ENCODE measurements at regions not wholly inside any gene's neighbourhood (a gene's known extent, or its start where the extent isn't known, plus 50 kb on each side); places are given as distances from the start of the nearest gene placed in this dataset.

GRCh38 chr4:178681871-178682270 is 1239.6 kb upstream of the AGA start:
- DNase-seq (no peak), ATAC-seq (ENCODE audit: low read depth) (no peak)
- dilution Hi-C loops (cut with HindIII; ENCODE audit: low sequenced_read_pairs, unreplicated experiment) (no loop called here), intact Hi-C loops (cut with micrococcal nuclease) (no loop called here), in situ Hi-C loops (cut with MboI; ENCODE audit: low sequenced_read_pairs) (no loop called here)
- Histone ChIP-seq H4K5ac (ENCODE audit: low read depth, low read length) (no peak overlapping the region), H4K20me1 (ENCODE audit: insufficient read depth, low read length) (no peaks in the 10 kb centered on the region), H2BK5ac (ENCODE audit: low read depth, low read length, poor library complexity, severe bottlenecking) (no peak overlapping the region), H4K8ac (ENCODE audit: low read depth in 2 of 2, low read length in 2 of 2) (no peak overlapping the region), H2BK15ac (ENCODE audit: low read depth, low read length) (no peak overlapping the region), H3K9ac (ENCODE audit: low read depth, low read length) (no peak overlapping the region), H3K9me3 (ENCODE audit: control insufficient read depth, insufficient read depth, low read length) (no peaks in the 10 kb centered on the region), H3K79me1 (ENCODE audit: low read depth in 1 of 2, low read length in 2 of 2) (no peaks in the 10 kb centered on the region), H2AFZ (replicated peaks; ENCODE audit: low read length, poor library complexity) (no peak overlapping the region), H3K9me1 (ENCODE audit: insufficient read depth, low read length) (no peaks in the 10 kb centered on the region), H2BK20ac (ENCODE audit: low read depth, low read length) (no peak overlapping the region), H2AK5ac (ENCODE audit: low read depth, low read length) (no peak overlapping the region), H3K4me3 (ENCODE audit: insufficient read depth, low read depth, low read length) (no peak overlapping the region), H3K18ac (ENCODE audit: low read depth, low read length) (no peak overlapping the region), H3K4ac (ENCODE audit: low read depth, low read length) (no peak overlapping the region), H2AK9ac (replicated peaks; ENCODE audit: low read depth, low read length, poor library complexity) (no peak overlapping the region), H4K91ac (ENCODE audit: insufficient read depth, low read depth, low read length) (no peak overlapping the region), H3K36me3 (ENCODE audit: control insufficient read depth, insufficient read depth, low read length) (no peaks in the 10 kb centered on the region), H3K14ac (replicated peaks; ENCODE audit: low read depth, low read length) (no peak overlapping the region), H2BK120ac (ENCODE audit: low read depth, low read length) (no peak overlapping the region), H3K4me2 (ENCODE audit: low read depth, low read length) (no peak overlapping the region), H3K23ac (ENCODE audit: low read depth, low read length) (no peak overlapping the region), H3K4me1 (ENCODE audit: control insufficient read depth, insufficient read depth, low read length) (no peaks in the 10 kb centered on the region), H3K56ac (ENCODE audit: extremely low read depth, insufficient read depth, low read length) (no peak overlapping the region), H3K27me3 (ENCODE audit: control insufficient read depth, insufficient read depth, low read length) (no peaks in the 10 kb centered on the region), H3K27ac (ENCODE audit: insufficient read depth, low read length) (no peak overlapping the region)
- no CpG with 5 or more reads among the region's 4 CpGs for WGBS, 2 experiments (ENCODE audit: extremely low coverage in 2 of 2, insufficient read length in 1 of 2)
- CTCF ChIA-PET, result no interaction called here
- TF ChIP-seq SMC3 (IDR thresholded peaks at IDR 0.05; ENCODE audit: low read depth, low read length), result no peak
- TF ChIP-seq POLR2A (IDR thresholded peaks at IDR 0.05; ENCODE audit: low read depth, low read length), result no peak
- no peak for TF ChIP-seq RCOR1 (IDR thresholded peaks at IDR 0.05; ENCODE audit: insufficient replicate concordance, low read length)
- TF ChIP-seq BHLHE40 (IDR thresholded peaks at IDR 0.05; ENCODE audit: low read depth, low read length), result no peak
- TF ChIP-seq FOS (IDR thresholded peaks at IDR 0.05; ENCODE audit: low read depth, low read length), result no peak
- no peak for TF ChIP-seq MAFK (IDR thresholded peaks at IDR 0.05; ENCODE audit: low read depth, low read length)
- no peak for TF ChIP-seq MAZ (IDR thresholded peaks at IDR 0.05; ENCODE audit: borderline replicate concordance, low read depth, low read length)
- TF ChIP-seq RFX5 (IDR thresholded peaks at IDR 0.05; ENCODE audit: low read depth, low read length), result no peak
- no peak for TF ChIP-seq RAD21 (IDR thresholded peaks at IDR 0.05; ENCODE audit: low read length)
- no peak for TF ChIP-seq MXI1 (IDR thresholded peaks at IDR 0.05; ENCODE audit: borderline replicate concordance, low read depth, low read length)
- no peak for TF ChIP-seq CEBPB (IDR thresholded peaks at IDR 0.05; ENCODE audit: low read depth, low read length)
- TF ChIP-seq ELK1 (IDR thresholded peaks at IDR 0.05; ENCODE audit: borderline replicate concordance, low read depth, low read length), result no peak
- no peak for TF ChIP-seq NFE2L2 (IDR thresholded peaks at IDR 0.05; ENCODE audit: low read depth, low read length)
- no peak for TF ChIP-seq CTCF (conservative IDR thresholded peaks at IDR 0.05; ENCODE audit: low read depth, low read length)
- TF ChIP-seq USF2 (IDR thresholded peaks at IDR 0.05; ENCODE audit: low read depth, low read length), result no peak
- TF ChIP-seq CHD1 (IDR thresholded peaks at IDR 0.05; ENCODE audit: low read depth, low read length), result no peak
- POLR2A ChIA-PET (ENCODE audit: unreplicated experiment), result no interaction called here
- BruUV-seq (replicated peaks), result no TSS peak

All from IMR-90 (cell line).